ENCODE measurements at regions not wholly inside any gene's neighbourhood (a gene's known extent, or its start where the extent isn't known, plus 50 kb on each side); places are given as distances from the start of the nearest gene placed in this dataset.

- H3K9me3 ChIP-seq: no peaks in the 10 kb centered on the region
- TF ChIP-seq POLR2AphosphoS5 (IDR thresholded peaks at IDR 0.05): no peak
- no peaks in the 10 kb centered on the region for H3K27me3 ChIP-seq
- no peak overlapping the region for H3K27ac ChIP-seq
- no peak for ATAC-seq (ENCODE audit: low FRiP score in 2 of 2)
- no peak overlapping the region for H3K4me3 ChIP-seq
- no peaks in the 10 kb centered on the region for H3K36me3 ChIP-seq
- no peak for DNase-seq
- 88 to 90% methylated on average over 11 of the region's 11 CpGs for WGBS, 2 donors
- H3K4me1 ChIP-seq: no peaks in the 10 kb centered on the region
Measured at GRCh38 chr3:71934520-71935270, 149.7 kb upstream of the PROK2 start.

DNA sequence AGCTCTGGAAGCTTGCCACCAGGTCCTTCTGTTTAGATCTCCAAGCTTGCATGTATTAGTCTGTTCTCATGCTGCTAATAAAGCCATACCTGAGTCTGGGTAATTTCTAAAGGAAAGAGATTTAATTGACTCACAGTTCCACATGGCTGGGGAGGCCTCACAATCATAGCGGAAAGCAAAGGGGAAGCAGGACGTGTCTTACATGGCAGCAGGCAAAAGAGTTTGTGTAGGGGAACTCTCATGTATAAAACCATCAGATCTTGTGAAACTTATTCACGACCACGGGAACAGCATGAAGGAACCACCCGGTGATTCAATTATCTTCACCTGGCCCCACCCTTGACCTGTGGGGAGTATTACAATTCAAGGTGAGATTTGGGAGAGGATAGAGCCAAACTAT, 147.0 kb upstream of the PROK2 start:
- DNase-seq (no peak), ATAC-seq (ENCODE audit: low FRiP score in 2 of 2) (no peak)
- TF ChIP-seq POLR2A (IDR thresholded peaks at IDR 0.05) (no peak), EP300 (IDR thresholded peaks at IDR 0.05) (no peak), POLR2AphosphoS5 (IDR thresholded peaks at IDR 0.05) (no peak)
- TF ChIP-seq, protein P1, sequence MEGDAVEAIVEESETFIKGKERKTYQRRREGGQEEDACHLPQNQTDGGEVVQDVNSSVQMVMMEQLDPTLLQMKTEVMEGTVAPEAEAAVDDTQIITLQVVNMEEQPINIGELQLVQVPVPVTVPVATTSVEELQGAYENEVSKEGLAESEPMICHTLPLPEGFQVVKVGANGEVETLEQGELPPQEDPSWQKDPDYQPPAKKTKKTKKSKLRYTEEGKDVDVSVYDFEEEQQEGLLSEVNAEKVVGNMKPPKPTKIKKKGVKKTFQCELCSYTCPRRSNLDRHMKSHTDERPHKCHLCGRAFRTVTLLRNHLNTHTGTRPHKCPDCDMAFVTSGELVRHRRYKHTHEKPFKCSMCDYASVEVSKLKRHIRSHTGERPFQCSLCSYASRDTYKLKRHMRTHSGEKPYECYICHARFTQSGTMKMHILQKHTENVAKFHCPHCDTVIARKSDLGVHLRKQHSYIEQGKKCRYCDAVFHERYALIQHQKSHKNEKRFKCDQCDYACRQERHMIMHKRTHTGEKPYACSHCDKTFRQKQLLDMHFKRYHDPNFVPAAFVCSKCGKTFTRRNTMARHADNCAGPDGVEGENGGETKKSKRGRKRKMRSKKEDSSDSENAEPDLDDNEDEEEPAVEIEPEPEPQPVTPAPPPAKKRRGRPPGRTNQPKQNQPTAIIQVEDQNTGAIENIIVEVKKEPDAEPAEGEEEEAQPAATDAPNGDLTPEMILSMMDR (IDR thresholded peaks at IDR 0.05): no peak
- Histone ChIP-seq H3K36me3 (no peaks in the 10 kb centered on the region), H3K27ac (no peak overlapping the region), H3K27me3 (no peaks in the 10 kb centered on the region), H3K4me1 (no peaks in the 10 kb centered on the region), H3K4me3 (no peak overlapping the region), H3K9me3 (no peaks in the 10 kb centered on the region)
- 57 to 73% methylated on average over 5 of the region's 5 CpGs for WGBS, 2 donors

- WGBS, 2 donors: 79 to 80% methylated on average over 10 of the region's 10 CpGs
- ATAC-seq (ENCODE audit: low FRiP score in 2 of 2): peak; percentile 63 to 64
- no peak for DNase-seq
Measured at GRCh38 chr3:71930056-71930991, 145.4 kb upstream of the PROK2 start.

GRCh38 chr3:71928212-71928611, 143.3 kb upstream of the PROK2 start:
- no peaks in the 10 kb centered on the region for H3K9me3 ChIP-seq
- H3K36me3 ChIP-seq: no peaks in the 10 kb centered on the region
- DNase-seq: no peak
- 68 to 95% methylated on average over 2 of the region's 2 CpGs for WGBS, 2 donors
- ATAC-seq (ENCODE audit: low FRiP score in 2 of 2): no peak
- TF ChIP-seq, protein P1 (IDR thresholded peaks at IDR 0.05): no peak
- TF ChIP-seq POLR2A (IDR thresholded peaks at IDR 0.05) (no peak), EP300 (IDR thresholded peaks at IDR 0.05) (no peak)
- no peaks in the 10 kb centered on the region for H3K27me3 ChIP-seq
- H3K27ac ChIP-seq: no peak overlapping the region
- H3K4me3 ChIP-seq: no peak overlapping the region
- no peaks in the 10 kb centered on the region for H3K4me1 ChIP-seq

More at GRCh38 chr3:71930056-71930991, 145.4 kb upstream of the PROK2 start:
- H3K27me3 ChIP-seq: no peaks in the 10 kb centered on the region
- no peaks in the 10 kb centered on the region for H3K36me3 ChIP-seq
- no peak overlapping the region for H3K4me3 ChIP-seq
- no peak for TF ChIP-seq EP300 (IDR thresholded peaks at IDR 0.05)
- TF ChIP-seq, protein P1 (IDR thresholded peaks at IDR 0.05): peak in 1 of 6 experiments; percentile 24
- H3K9me3 ChIP-seq: no peaks in the 10 kb centered on the region
- no peak overlapping the region for H3K27ac ChIP-seq
- H3K4me1 ChIP-seq: no peaks in the 10 kb centered on the region

DNA sequence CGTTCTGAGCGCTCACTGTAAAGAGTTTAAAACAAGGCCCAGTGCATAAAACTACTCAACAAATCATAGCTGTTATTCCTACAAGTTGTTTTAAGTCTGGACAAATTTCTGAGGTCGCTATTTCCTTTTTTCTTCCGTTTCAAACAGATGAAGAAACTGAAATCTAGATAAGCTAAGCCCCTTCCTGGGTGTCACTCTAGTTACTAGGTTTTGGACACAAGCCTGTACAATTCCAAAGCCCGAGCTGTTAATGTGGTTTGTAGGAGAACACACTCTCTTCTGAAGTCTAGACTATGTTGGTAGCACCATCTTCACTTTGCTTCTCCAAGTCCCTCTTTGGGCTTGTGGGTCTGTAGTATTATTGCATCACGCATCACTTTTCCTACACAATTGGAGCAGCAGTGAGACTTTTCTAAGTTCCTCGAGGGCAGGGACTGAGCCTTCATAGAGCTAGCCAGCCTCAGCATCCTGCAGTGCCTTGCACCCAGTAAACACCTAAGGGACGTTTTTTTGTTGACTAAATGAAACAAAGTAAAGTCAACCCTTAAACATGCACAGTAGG, 142.6 kb upstream of the PROK2 start:
- H3K27ac ChIP-seq: no peak overlapping the region
- no peaks in the 10 kb centered on the region for H3K27me3 ChIP-seq
- H3K36me3 ChIP-seq: no peaks in the 10 kb centered on the region
- 75 to 87% methylated on average over 8 of the region's 8 CpGs for WGBS, 2 donors
- DNase-seq (no peak), ATAC-seq (ENCODE audit: low FRiP score in 2 of 2) (no peak)
- no peak overlapping the region for H3K4me3 ChIP-seq
- H3K9me3 ChIP-seq: no peaks in the 10 kb centered on the region
- H3K4me1 ChIP-seq: no peaks in the 10 kb centered on the region
- TF ChIP-seq POLR2AphosphoS5 (IDR thresholded peaks at IDR 0.05): no peak
- no peak for TF ChIP-seq POLR2A (IDR thresholded peaks at IDR 0.05)
- no peak for TF ChIP-seq EP300 (IDR thresholded peaks at IDR 0.05)
- TF ChIP-seq, protein P1 (IDR thresholded peaks at IDR 0.05): no peak
